NCI-H748 (cell line): ENCODE measurements at regions not wholly inside any gene's neighbourhood (a gene's known extent, or its start where the extent isn't known, plus 50 kb on each side); places are given as distances from the start of the nearest gene placed in this dataset.
"Not testable (repeated sequence)": the region's sequence is repeated elsewhere in the genome, so short reads cannot be mapped to it uniquely, and the experiment has no call there.

Source experiments
- DNase-seq: peaks from one replicate; lab custom pipeline; 2025; ENCODE audit not compliant: unreplicated experiment; lab: John Stamatoyannopoulos, UW

DNA sequence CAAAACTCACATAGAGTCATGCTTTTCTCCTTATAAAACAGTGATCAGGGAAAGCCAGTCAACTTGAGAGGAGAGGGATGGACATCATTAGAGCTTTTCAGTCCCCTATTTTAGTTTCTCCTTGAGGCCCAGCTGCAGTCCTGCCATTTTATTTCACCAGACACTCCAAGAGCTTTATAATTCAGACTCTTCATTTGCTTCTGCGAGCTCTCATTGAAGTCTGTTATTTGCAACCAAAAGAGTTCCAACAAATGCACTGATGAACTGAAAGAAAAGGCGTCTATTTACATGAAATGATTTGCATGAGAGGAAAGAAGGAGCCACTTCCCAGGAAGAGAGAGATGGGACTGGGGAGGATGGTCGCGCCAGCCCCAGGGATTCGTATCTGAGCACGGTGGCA is 86.8 kb downstream of the NDUFA12 start:
- DNase-seq: no peak

- no peak for DNase-seq
Observed at GRCh38 chr12:94909663-94910062, 93.8 kb downstream of the NDUFA12 start.

DNA sequence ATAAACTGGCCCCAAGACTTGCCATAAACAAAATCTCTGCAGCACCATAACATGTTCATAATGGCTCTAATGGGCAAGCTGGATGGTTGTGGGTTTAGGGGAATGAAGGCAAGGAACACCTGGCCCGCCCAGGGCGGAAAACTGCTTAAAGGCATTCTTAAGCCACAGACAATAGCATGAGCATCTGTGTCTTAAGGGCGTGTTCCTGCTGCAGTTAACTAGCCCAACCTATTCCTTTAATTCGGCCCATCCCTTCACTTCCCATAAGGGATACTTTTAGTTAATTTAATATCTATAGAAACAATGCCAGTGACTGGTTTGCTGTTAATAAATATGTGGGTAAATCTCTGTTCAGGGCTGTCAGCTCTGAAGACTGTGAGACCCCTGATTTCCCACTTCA is 97.7 kb downstream of the NDUFA12 start:
- not testable (repeated sequence) for DNase-seq

GRCh38 chr12:94900496-94900895 is 103.0 kb downstream of the NDUFA12 start:
- DNase-seq: no peak

GRCh38 chr12:94898388-94898787 is 105.1 kb downstream of the NDUFA12 start:
- DNase-seq: no peak

- no peak for DNase-seq
Observed at GRCh38 chr12:94892544-94893267, 110.8 kb downstream of the NDUFA12 start.

DNA sequence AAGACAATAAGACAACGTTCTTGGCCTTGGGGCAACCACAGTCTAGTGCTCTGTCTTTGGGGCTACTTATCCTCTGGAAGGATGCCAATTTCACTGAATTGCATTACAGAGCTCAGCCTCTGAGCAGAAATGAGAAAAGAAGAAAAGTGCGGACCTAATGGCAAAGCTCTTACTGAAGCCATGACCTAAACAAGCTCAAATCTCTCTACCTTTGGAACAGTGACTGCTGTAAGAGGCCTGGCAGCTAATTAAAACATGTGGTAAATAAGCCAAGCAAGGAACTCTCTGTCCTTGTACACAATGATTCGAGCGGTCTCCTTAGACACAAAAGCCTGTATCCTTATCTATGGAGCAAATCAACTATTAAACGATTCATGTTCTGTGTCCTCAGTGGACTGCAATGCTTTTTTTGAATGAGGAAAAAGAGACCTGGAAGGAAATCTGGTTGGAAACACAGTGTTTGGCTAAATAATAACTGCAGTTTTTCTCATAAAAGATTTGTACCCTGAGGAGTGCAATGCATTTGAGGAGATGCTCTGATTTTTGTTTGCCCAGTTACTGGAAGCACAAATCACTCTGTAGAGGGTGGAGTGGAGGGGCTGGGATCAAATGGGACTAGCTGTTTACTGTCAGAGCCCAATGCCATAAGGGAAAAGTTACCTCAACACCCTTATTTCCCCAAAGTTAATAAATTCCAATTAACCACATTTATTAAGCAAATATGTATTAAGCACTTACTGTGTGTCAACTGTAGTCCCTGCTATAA is 113.9 kb downstream of the NDUFA12 start:
- DNase-seq: no peak

GRCh38 chr12:94879542-94879941 is 124.0 kb downstream of the NDUFA12 start:
- DNase-seq: no peak

DNA sequence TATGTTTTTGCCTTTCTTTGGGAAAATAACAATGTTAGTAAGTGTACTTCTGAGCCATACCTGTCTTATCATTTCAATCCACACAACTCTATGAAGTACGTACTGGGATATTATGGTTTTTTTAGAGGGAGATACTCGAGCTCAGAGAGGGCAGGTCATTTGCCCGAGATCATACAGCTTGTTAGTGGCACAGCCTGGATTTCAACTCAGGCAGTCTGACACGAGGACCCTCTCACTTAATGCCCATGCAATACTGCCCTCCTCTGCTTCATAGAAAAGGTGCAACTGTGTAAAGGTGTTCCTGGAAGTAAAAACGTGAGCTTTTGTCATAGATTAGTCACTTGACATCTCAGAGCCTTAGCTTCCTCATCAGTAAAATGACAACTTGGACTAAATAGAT is 128.0 kb downstream of the NDUFA12 start:
- DNase-seq: peak; percentile 68

GRCh38 chr12:94874518-94875302 is 128.8 kb downstream of the NDUFA12 start:
- peak; percentile 45 for DNase-seq

- peak; percentile 50 for DNase-seq
Observed at GRCh38 chr12:94873734-94874517, 129.6 kb downstream of the NDUFA12 start.

DNA sequence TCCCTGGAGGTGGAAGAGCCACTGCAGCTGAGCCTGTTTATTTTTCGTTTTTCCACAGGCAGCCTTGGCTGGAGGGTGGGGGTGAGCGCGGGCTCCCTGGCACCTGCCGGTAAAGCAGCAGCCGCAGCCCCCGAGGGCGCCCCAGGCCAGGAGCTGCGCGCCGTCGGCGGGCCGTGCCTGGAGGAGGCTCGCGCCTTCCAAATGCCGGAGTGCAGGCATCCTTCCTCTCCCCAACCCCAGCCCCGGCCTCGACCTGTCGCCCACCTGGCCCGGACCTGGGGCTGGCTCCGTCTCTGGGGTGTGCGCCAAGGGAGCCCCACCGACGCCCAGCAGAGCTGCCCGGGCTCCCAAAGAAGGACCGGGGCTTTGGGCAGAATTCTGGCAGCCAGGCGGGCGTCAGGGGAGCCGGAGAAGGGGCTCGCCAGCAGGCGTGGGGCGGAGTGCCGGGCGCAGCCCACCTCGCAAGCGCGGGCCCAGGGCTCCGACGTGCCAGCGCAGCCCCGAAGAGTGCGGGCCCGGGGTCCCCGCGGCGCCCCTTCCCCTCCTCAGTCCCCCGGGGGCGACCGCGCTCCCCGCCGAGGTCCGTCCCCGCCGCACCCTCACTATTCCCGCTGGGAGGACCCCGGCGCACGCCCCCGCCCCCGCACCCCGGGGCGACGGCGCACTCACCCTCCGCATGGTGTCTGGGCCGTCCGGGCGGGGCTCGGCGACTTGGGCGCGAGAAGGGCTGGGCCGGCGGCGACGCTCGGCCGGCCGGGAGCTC is 130.3 kb downstream of the NDUFA12 start:
- peak; percentile 46 for DNase-seq

GRCh38 chr12:94872671-94872970 is 130.9 kb downstream of the NDUFA12 start:
- DNase-seq: no peak

DNA sequence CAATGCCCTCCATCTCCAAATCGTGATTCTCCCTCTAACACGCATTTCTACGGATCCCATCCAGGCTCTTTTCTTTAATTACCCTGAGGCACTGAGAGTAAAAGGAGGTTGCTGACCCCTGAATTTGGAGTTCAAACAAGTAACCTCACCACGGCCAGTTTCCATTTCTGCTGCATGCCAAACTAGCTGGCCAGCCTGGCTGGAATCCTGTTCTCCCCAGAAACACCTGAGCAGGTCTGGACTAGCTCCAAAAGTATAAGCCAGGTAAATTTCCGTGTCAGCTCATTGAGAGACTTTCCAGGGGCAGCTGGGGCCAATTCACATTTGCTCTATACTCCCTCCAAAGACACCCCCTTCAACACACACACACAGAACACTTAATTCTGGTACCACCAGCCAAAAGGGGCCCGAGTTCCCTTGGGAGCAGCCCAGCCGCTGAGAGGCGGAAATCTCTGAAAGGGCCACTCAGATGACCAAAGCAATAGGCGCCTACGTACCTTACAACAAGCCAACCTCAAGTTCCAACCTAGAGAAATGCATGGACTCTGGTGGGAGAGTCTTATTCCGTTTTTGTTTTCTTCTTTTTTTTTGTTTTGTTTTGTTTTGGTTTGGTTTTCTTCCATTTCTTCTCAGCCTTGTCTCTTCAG is 131.4 kb downstream of the NDUFA12 start:
- no peak for DNase-seq

- DNase-seq: no peak
Observed at GRCh38 chr12:94870511-94870910, 133.0 kb downstream of the NDUFA12 start.

GRCh38 chr12:94868161-94868560 is 135.3 kb downstream of the NDUFA12 start:
- no peak for DNase-seq

DNA sequence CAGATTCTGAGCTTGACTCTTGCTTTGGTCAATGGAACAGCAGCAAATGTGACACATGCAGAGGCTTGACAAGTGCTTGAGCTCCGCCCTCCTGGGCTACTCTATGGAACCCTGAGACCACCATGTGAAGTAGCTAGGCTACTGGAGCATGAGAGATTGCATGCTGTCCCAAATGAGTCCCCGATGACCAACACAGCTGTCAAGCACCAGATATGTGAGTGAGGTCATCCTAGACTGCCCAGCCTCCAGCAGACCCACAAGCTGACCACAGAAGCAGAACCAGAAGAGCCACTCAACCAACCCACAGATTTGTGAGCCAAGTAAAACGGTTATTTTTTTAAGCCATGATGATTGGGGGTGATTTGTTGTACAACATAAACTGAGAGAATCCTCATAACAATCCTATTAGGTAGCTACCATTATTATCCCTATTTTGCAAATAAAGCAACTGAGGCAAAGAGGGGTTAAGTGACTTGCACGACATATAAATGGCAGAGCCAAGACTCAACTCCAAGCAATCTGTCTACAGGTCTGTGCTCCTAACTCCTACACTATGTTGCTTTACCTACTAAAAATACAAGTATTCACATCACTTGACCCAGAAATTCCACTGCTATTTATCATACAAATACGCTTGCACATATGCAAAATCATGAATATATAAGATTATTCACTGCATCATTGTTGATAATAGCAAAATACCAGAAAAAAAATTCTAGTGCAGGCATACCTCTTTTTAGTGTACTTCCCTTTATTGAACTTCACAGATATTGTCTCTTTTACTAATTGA is 136.2 kb downstream of the NDUFA12 start:
- DNase-seq: no peak

DNA sequence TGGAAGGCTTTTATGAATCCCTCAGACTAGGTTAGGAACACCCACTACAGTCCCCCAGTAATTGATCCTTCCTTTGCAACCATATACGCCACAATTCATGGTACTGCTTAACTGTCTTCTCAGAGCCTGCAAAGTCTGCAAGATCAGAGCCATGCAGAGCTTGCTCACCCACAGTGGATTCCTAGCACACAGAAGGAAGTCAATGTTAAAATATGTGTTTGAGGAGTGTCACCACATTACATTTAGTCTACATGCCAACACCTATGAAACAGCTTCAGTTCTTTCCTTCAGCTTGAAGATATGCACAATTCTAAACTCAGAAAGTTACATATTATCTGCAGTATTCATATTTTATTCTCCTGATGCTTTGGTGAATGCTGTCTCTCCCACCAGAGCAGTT is 138.5 kb downstream of the NDUFA12 start:
- no peak for DNase-seq
